ENCODE measurements at regions not wholly inside any gene's neighbourhood (a gene's known extent, or its start where the extent isn't known, plus 50 kb on each side); places are given as distances from the start of the nearest gene placed in this dataset.

DNA sequence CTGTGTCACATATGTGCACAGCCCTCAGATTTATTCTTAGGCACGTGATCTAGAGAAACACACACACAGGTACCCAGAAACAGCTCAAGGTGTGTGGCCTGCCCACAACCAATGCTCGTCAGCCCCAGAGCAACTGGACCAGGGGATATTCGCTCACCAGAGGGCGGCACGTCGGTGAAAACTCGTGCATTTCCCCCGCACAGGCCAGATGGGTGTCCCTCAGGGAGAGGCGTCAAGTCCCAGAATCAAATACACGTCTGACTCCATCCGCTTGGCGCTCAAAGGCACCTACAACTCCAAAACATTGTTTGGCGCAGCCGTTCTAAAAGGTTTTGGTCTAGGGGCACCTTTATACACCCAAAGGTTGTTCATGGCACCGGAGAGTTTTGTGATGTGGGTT lies 429.0 kb downstream of the BRD1 start:
- TF ChIP-seq, protein P1, sequence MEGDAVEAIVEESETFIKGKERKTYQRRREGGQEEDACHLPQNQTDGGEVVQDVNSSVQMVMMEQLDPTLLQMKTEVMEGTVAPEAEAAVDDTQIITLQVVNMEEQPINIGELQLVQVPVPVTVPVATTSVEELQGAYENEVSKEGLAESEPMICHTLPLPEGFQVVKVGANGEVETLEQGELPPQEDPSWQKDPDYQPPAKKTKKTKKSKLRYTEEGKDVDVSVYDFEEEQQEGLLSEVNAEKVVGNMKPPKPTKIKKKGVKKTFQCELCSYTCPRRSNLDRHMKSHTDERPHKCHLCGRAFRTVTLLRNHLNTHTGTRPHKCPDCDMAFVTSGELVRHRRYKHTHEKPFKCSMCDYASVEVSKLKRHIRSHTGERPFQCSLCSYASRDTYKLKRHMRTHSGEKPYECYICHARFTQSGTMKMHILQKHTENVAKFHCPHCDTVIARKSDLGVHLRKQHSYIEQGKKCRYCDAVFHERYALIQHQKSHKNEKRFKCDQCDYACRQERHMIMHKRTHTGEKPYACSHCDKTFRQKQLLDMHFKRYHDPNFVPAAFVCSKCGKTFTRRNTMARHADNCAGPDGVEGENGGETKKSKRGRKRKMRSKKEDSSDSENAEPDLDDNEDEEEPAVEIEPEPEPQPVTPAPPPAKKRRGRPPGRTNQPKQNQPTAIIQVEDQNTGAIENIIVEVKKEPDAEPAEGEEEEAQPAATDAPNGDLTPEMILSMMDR (IDR thresholded peaks at IDR 0.05), result no peak
- TF ChIP-seq POLR2AphosphoS5 (IDR thresholded peaks at IDR 0.05) (no peak), EP300 (IDR thresholded peaks at IDR 0.05) (no peak)
